ENCODE measurements at regions not wholly inside any gene's neighbourhood (a gene's known extent, or its start where the extent isn't known, plus 50 kb on each side); places are given as distances from the start of the nearest gene placed in this dataset.

DNA sequence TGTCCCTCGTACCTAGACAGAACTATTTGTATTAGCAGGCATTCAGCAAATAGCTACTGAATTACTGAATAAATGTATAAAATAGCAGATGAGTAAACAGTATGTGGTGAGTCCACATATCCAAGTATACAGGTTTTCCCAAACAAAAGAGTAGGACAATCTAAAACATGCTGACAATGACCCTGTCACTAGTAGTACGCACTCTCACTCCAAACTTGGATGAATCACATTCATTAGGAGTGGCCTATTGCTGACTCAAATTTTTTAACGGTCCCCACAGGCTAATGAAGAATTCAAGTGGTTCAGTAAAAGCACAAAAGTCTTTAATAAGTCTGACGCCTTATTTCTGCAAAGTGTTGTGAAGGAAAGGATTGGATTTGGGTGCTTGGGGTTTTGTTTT is 449.3 kb upstream of the THBS1 start:
- H3K27ac ChIP-seq: no peak overlapping the region
- no peaks in the 10 kb centered on the region for H3K27me3 ChIP-seq
- intact Hi-C loops (cut with DNase I): no loop called here
- H3K36me3 ChIP-seq: no peaks in the 10 kb centered on the region
- peaks cover 31% of the 10 kb centered on the region for H3K4me1 ChIP-seq
- ATAC-seq: no peak
- no peak for DNase-seq
- TF ChIP-seq, protein P1, sequence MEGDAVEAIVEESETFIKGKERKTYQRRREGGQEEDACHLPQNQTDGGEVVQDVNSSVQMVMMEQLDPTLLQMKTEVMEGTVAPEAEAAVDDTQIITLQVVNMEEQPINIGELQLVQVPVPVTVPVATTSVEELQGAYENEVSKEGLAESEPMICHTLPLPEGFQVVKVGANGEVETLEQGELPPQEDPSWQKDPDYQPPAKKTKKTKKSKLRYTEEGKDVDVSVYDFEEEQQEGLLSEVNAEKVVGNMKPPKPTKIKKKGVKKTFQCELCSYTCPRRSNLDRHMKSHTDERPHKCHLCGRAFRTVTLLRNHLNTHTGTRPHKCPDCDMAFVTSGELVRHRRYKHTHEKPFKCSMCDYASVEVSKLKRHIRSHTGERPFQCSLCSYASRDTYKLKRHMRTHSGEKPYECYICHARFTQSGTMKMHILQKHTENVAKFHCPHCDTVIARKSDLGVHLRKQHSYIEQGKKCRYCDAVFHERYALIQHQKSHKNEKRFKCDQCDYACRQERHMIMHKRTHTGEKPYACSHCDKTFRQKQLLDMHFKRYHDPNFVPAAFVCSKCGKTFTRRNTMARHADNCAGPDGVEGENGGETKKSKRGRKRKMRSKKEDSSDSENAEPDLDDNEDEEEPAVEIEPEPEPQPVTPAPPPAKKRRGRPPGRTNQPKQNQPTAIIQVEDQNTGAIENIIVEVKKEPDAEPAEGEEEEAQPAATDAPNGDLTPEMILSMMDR (IDR thresholded peaks at IDR 0.05): no peak
- H3K9me3 ChIP-seq: no peaks in the 10 kb centered on the region
- H3K4me3 ChIP-seq: no peak overlapping the region

DNA sequence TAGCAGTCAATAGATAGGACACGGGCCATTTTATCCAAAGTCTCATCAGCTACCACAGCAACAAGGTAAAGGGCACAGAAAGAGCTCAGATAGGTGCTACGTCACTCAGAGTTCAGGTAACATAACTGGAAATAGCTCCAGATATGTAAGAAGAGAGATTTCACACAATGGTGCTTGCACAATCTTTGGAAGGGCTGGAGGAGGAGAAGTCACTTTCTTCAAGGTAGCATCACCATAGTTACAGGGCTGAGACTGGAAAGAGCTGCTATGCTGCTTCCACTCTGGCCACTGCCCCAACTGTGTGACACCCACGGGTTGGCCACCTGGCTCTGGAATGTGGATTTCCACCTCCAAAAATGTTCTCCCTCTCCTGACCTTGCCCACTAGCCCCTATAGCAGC is 448.8 kb upstream of the THBS1 start:
- no peaks in the 10 kb centered on the region for H3K9me3 ChIP-seq
- H3K27ac ChIP-seq: no peak overlapping the region
- TF ChIP-seq, protein P1 (IDR thresholded peaks at IDR 0.05): no peak
- no peak overlapping the region for H3K4me3 ChIP-seq
- H3K4me1 ChIP-seq: peaks cover 29% of the 10 kb centered on the region
- intact Hi-C loops (cut with DNase I): no loop called here
- no peaks in the 10 kb centered on the region for H3K27me3 ChIP-seq
- ATAC-seq (peak; percentile 4), DNase-seq (no peak)
- no peaks in the 10 kb centered on the region for H3K36me3 ChIP-seq

GRCh38 chr15:39132954-39133600 is 447.8 kb upstream of the THBS1 start:
- H3K27me3 ChIP-seq: no peaks in the 10 kb centered on the region
- no peak for DNase-seq
- peaks cover 19% of the 10 kb centered on the region for H3K4me1 ChIP-seq
- no peak overlapping the region for H3K27ac ChIP-seq
- H3K36me3 ChIP-seq: no peaks in the 10 kb centered on the region
- intact Hi-C loops (cut with DNase I): no loop called here
- TF ChIP-seq, protein P1 (IDR thresholded peaks at IDR 0.05): no peak
- H3K9me3 ChIP-seq: no peaks in the 10 kb centered on the region
- peak; percentile 58 for ATAC-seq
- no peak overlapping the region for H3K4me3 ChIP-seq

- Histone ChIP-seq H3K9me3 (no peaks in the 10 kb centered on the region), H3K27me3 (no peaks in the 10 kb centered on the region), H3K27ac (no peak overlapping the region), H3K36me3 (no peaks in the 10 kb centered on the region), H3K4me3 (no peak overlapping the region), H3K4me1 (peaks cover 10% of the 10 kb centered on the region)
- ATAC-seq (no peak), DNase-seq (no peak)
- intact Hi-C loops (cut with DNase I): no loop called here
- TF ChIP-seq, protein P1 (IDR thresholded peaks at IDR 0.05): no peak
These were observed 446.6 kb upstream of the THBS1 start for GRCh38 chr15:39134282-39134681.

DNA sequence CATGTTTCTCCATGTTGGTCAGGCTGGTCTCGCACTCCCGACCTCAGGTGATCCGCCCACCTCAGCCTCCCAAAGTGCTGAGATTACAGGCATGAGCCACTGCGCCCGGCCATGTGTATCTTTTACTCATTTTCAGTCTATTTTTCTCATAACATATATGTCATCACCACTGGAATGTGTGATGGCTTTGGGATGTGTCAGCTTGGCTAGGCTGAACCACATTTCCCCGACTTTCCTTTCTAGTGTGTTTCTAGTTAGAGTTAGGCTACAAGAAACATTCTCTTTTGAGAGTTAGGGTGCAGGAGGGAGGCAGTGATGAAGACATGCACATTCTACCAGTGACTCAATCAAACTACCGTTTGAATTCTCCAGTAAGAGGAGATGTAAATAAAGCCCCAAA is 444.9 kb upstream of the THBS1 start:
- H3K36me3 ChIP-seq: no peaks in the 10 kb centered on the region
- DNase-seq (no peak), ATAC-seq (no peak)
- no peaks in the 10 kb centered on the region for H3K9me3 ChIP-seq
- peaks cover 10% of the 10 kb centered on the region for H3K4me1 ChIP-seq
- no peak overlapping the region for H3K27ac ChIP-seq
- TF ChIP-seq, protein P1 (IDR thresholded peaks at IDR 0.05): no peak
- no peaks in the 10 kb centered on the region for H3K27me3 ChIP-seq
- intact Hi-C loops (cut with DNase I): no loop called here
- no peak overlapping the region for H3K4me3 ChIP-seq
